ENCODE measurements at regions not wholly inside any gene's neighbourhood (a gene's known extent, or its start where the extent isn't known, plus 50 kb on each side); places are given as distances from the start of the nearest gene placed in this dataset.
A peak's percentile ranks its signal among the peaks of the same experiment; 100 is the strongest.

- no peak for DNase-seq (ENCODE audit: low read depth in 2 of 3, low spot score in 2 of 3)
These were observed 71.4 kb downstream of the TLR4 start for GRCh38 chr9:117775591-117775990.

GRCh38 chr9:117777823-117778222 lies 73.6 kb downstream of the TLR4 start:
- peak in 2 of 3 donors; percentile 1 to 14 for DNase-seq (ENCODE audit: low read depth in 2 of 3, low spot score in 2 of 3)

GRCh38 chr9:117779760-117780159 lies 75.6 kb downstream of the TLR4 start:
- DNase-seq (ENCODE audit: low read depth in 2 of 3, low spot score in 2 of 3): peak in 2 of 3 donors; percentile 4 to 11

- DNase-seq (ENCODE audit: low read depth in 2 of 3, low spot score in 2 of 3): peak; percentile 11 to 82 (median 55)
These were observed 79.0 kb downstream of the TLR4 start for GRCh38 chr9:117782931-117783788.

- DNase-seq (ENCODE audit: low read depth in 2 of 3, low spot score in 2 of 3): peak in 2 of 3 donors; percentile 47 to 75
These were observed 79.6 kb downstream of the TLR4 start for GRCh38 chr9:117783828-117784227.

- no peak for DNase-seq (ENCODE audit: low read depth in 2 of 3, low spot score in 2 of 3)
These were observed 80.8 kb downstream of the TLR4 start for GRCh38 chr9:117784996-117785395.

- DNase-seq (ENCODE audit: low read depth in 2 of 3, low spot score in 2 of 3): no peak
These were observed 83.5 kb downstream of the TLR4 start for GRCh38 chr9:117787746-117788145.

GRCh38 chr9:117795271-117795670 lies 91.1 kb downstream of the TLR4 start:
- no peak for DNase-seq (ENCODE audit: low read depth in 2 of 3, low spot score in 2 of 3)

GRCh38 chr9:117796681-117797080 lies 92.5 kb downstream of the TLR4 start:
- no peak for DNase-seq (ENCODE audit: low read depth in 2 of 3, low spot score in 2 of 3)

GRCh38 chr9:117800389-117800788 lies 96.2 kb downstream of the TLR4 start:
- no peak for DNase-seq (ENCODE audit: low read depth in 2 of 3, low spot score in 2 of 3)

GRCh38 chr9:117809751-117810150 lies 105.5 kb downstream of the TLR4 start:
- no peak for DNase-seq (ENCODE audit: low read depth in 2 of 3, low spot score in 2 of 3)

- no peak for DNase-seq (ENCODE audit: low read depth in 2 of 3, low spot score in 2 of 3)
These were observed 111.1 kb downstream of the TLR4 start for GRCh38 chr9:117815315-117815714.

GRCh38 chr9:117815948-117816347 lies 111.7 kb downstream of the TLR4 start:
- no peak for DNase-seq (ENCODE audit: low read depth in 2 of 3, low spot score in 2 of 3)

GRCh38 chr9:117821954-117822353 lies 117.8 kb downstream of the TLR4 start:
- no peak for DNase-seq (ENCODE audit: low read depth in 2 of 3, low spot score in 2 of 3)

- DNase-seq (ENCODE audit: low read depth in 2 of 3, low spot score in 2 of 3): no peak
These were observed 119.4 kb downstream of the TLR4 start for GRCh38 chr9:117823576-117823975.

- peak; percentile 5 to 87 (median 65) for DNase-seq (ENCODE audit: low read depth in 2 of 3, low spot score in 2 of 3)
These were observed 121.6 kb downstream of the TLR4 start for GRCh38 chr9:117825609-117826347.

- DNase-seq (ENCODE audit: low read depth in 2 of 3, low spot score in 2 of 3): peak in 1 of 3 donors; percentile 35
These were observed 122.6 kb downstream of the TLR4 start for GRCh38 chr9:117826837-117827236.

- DNase-seq (ENCODE audit: low read depth in 2 of 3, low spot score in 2 of 3): no peak
These were observed 123.3 kb downstream of the TLR4 start for GRCh38 chr9:117827456-117827855.

GRCh38 chr9:117828466-117828865 lies 124.3 kb downstream of the TLR4 start:
- no peak for DNase-seq (ENCODE audit: low read depth in 2 of 3, low spot score in 2 of 3)

- no peak for DNase-seq (ENCODE audit: low read depth in 2 of 3, low spot score in 2 of 3)
These were observed 131.6 kb downstream of the TLR4 start for GRCh38 chr9:117835798-117836197.

GRCh38 chr9:117839862-117840261 lies 135.7 kb downstream of the TLR4 start:
- DNase-seq (ENCODE audit: low read depth in 2 of 3, low spot score in 2 of 3): no peak

Data from hematopoietic multipotent progenitor cell (in vitro differentiated cells).